ENCODE measurements at regions not wholly inside any gene's neighbourhood (a gene's known extent, or its start where the extent isn't known, plus 50 kb on each side); places are given as distances from the start of the nearest gene placed in this dataset.

DNA sequence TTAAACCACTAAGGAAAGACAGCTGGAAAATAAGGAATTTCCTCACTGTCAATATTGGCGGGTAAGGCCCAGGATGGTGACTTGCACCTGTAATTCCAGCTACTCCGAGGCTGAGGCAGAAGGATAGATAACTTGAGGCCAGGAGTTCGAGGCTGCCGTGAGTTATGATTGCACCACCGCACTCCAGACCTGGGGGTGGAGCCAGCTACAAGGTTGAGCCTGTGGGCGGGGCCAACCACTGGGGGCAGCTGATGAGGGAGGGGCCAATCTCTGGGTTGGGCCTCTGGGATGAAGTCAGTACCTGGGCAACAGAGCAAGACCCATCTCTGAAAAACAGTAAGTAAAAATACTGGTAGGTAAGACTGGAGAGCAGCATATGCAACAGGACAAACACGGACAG lies 80.1 kb upstream of the ADO start:
- TF ChIP-seq CTCF (IDR thresholded peaks at IDR 0.05) (no peak), POLR2AphosphoS5 (IDR thresholded peaks at IDR 0.05) (no peak)
